Bone marrow (tissue), 2 donors: ENCODE measurements at regions not wholly inside any gene's neighbourhood (a gene's known extent, or its start where the extent isn't known, plus 50 kb on each side); places are given as distances from the start of the nearest gene placed in this dataset.

Source experiments
- DNase-seq, 2 donors: peaks; one replicate each; lab custom pipeline; 2025; lab: John Stamatoyannopoulos, UW

DNA sequence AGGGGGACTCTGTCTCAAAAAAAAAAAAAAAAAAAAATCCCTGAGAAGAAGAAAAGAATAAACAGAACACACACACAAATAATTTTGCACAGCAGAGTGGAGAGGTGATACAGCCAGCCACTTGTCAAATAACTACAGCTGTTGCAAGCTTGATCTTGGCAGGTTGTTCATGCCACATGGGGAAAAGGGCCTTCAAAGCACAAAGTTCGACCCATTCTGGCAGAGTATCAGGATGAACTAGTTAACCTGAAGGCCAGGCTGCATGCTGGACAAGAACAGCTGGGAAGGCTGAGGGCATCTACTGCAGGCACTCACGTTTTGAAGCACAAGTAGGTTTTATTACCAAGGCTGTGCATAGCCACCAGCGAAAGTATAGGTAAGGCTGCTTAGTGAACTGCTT, 104.1 kb downstream of the KCTD15 start:
- DNase-seq, result no peak

GRCh38 chr19:33902395-33902794, 105.7 kb downstream of the KCTD15 start:
- DNase-seq, result no peak

DNA sequence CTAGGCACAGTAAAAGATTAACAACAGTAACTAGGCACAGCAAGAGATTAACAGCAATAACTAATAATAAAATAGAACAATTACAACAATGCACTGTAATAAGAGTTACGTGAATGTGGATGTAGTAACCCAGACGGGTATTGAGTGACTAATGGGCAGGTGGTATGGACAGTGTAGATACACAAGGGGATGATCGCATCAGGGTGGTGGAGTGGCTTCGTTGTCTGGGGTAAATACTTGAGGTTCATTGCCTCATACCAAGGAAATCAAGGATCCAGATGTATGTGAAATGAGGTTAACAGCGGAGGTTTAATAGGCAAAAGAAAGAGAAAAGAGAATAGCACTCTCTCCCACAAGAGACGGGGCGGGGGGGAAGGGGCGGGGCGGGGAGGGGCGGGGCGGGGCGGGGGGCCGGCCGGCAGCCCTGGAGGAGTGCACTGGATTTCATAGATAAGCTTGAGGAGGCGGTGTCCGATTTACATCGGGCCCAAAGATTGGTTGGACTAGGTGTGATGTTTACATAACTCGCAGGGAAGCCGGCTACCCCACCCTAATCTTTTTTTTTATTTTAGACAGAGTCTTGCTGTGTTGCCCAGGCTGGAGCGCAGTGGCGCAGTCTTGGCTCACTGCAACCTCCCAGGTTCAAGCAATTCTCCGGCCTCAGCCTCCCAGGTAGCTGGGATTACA, 106.3 kb downstream of the KCTD15 start:
- DNase-seq, result no peak

DNA sequence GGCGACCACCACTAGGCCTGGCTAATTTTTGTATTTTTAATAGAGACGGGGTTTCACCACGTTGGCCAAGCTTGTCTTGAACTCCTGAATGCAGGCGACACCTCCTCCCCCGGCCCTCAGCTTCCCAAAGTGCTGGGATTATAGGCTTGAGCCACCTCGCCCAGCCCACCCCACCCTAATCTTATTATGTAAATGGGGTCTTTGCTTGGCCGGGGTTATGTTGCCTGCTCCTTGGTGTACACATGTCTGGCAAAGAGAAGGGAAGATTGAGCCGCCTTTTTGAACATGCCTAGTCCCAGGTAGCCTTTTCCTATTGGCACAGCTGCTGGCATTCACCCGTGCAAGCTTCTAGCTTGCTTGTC, 106.8 kb downstream of the KCTD15 start:
- no peak for DNase-seq

DNA sequence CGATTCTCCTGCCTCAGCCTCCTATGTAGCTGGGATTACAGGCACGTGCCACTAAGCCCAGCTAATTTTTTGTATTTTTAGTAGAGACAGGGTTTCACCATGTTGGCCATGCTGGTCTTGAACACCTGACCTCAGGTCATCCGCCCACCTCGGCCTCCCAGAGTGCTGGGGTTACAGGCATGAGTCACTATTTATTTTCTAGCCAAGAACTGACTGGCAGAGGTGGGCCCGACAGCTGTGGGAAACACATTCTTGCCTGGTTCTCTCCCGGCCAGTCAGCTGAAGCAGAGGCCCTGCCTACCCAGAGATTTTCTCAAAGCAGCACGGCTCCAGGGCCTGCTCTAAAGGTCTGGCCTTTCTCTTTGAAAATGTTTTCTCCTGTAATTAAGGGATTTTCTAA, 108.0 kb downstream of the KCTD15 start:
- DNase-seq, result no peak

GRCh38 chr19:33905473-33905936, 108.8 kb downstream of the KCTD15 start:
- no peak for DNase-seq

DNA sequence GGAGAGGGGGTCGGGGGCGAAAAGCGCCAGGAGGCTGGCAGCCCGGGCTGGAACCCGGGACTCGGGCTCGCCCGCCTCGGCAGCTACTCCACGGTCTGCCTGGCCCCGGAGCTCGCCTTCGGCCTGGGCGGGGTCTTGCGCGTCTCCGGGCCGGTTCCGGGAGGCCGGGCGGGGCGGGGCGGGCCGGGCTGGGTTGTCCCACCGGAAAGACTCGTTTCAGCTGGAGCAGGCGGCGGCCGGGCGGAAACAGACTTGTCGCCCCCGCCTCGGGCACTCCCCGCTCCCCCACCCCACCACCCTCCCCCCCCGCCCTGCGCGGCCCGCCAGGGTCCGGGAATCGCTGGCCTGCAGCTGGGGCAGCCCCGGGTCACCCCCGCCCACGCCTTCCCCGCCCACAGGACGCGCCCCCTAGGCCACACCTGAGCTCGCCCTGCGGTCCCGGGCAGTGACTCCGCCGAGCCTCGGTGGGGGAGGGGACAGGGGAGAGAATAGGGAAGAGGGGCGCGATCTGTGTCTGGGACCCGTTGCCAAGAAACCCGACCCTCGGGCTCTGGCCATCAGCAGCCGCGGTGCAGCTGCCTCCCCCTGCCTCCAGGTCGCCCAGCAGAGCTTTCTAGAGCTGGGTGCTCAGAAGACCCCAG, 109.4 kb downstream of the KCTD15 start:
- DNase-seq, result no peak

DNA sequence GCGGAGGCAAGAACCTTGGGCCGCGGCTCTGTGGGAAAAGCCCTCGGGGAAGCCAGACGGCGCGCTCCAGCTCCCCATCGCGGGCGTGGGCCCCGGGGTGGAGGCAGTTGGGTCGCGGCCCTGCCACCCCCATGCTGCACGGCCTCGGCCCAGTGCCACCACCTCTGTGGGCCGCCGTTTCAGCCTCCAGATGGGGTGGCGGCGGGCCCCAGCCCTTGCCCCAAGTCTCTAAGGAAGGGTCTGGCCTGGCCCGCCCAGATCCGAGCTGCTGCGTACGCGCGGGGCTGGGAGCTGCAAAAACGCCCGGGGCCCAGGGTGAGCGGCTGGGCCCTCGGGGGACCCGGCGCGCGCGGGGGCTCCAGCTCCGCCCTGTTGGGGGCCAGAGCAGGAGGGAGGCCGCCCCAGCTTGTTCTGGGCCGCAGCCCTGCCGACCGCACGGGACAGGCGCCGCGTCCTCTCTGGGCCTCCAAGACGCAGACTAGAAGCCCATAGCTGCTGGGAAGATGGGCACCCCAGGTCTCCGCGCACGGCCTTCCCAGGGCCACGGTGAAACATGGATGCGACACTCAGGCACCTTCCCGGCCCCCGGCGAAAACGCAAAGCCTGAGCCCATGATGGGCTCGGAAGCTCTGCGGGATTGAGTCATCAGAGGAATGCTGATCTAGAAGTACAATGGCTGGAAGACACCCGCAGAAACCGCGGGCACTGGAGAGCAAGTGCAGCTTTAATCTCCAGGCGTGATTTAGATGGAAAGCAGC, 110.1 kb downstream of the KCTD15 start:
- no peak for DNase-seq

GRCh38 chr19:33910922-33911321, 114.3 kb downstream of the KCTD15 start:
- DNase-seq, result no peak

DNA sequence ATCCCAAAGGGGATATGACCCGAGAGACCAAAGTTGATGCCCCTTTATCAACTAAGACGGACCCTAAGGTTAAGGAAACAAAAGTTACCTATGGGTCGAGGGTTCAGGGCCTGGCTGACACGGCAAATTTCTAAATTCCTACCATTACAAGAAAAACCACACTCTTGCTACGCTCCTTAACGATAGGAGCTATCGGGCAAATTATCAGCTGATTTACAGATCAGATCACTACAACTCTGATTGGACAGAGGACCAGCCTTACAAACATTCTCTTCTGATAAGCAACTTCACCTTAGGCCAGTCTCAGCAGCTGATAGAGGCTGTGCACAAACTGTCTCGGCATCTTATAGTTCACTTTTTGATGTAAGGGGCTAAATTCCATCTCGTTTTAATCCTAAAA, 117.9 kb downstream of the KCTD15 start:
- no peak for DNase-seq

- no peak for DNase-seq
Observed at GRCh38 chr19:33916792-33917191, 120.1 kb downstream of the KCTD15 start.

- no peak for DNase-seq
Observed at GRCh38 chr19:33919291-33919690, 122.6 kb downstream of the KCTD15 start.

GRCh38 chr19:33921165-33921564, 124.5 kb downstream of the KCTD15 start:
- DNase-seq, result no peak

DNA sequence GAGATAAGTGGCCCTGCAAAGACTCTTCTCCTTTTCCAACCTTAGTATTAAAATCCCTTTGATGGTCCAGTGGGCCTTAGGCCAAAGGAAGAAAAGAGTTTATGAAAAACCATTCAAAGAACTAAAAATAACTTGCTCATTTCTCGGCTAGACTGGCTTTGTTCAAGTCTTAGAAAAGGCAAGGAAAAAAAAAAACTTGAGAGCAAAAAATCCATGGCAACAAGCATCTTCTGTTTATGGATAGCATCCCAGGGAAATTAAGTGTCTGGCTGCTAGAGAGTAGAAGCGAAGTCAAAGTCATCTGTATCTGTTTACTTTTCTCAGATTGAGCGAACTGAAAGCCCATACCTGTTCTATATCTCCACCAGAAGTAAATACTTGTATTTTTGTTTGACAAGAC, 129.6 kb downstream of the KCTD15 start:
- no peak for DNase-seq

DNA sequence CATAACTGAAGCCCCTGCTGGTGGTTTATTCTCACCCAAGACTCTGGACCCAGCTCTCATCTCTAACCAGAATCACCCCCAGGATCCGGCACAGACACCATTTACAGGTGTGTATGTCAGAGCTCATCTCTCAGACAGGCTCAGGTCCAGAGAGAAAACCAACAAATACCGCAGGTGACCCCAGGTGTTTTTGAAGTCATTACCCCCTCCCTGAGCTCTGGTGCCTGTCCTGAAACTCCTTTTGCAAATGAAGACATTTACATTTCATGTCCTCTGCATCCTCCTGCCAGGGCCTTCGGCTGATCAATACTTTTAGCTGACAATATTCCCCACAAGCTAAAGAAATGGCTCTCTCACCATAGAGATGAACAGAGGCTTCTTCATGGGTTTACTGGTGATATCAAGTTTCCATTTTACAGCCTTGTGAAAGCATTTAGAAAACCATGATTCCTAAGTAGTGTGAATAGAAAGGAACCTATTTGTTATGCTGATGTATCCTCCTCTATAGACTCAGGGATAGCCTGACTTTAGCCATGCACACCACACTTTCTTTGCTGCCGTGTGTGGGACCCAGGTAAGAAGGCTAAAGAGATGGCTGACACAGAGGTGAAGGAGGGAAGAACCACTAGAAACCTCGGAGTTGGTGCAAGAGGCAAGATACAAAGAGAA, 131.3 kb downstream of the KCTD15 start:
- DNase-seq, result no peak

DNA sequence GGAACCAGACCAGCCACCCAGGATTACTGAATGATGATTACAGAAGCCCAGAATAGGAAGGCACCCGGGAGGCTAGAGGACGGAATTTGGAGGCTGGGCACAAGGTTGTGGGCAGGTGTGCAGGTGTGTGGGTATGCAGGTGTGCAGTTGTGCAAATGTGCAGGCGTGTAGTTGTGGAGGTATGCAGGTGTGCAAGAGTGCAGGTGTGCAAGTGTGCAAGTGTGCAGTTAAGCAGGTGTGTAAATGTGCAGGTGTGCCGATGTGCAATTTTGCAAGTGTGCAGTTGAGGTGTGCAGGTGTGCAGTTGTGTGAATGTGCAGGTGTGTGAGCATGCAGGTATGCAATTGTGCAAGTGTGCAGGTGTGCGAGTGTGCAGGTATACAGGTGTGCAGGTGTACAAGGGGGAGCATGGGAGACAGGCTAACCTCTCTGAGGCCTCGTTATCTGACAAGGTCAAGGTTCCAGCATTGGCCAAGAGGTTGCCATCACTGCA, 131.8 kb downstream of the KCTD15 start:
- DNase-seq, result no peak

DNA sequence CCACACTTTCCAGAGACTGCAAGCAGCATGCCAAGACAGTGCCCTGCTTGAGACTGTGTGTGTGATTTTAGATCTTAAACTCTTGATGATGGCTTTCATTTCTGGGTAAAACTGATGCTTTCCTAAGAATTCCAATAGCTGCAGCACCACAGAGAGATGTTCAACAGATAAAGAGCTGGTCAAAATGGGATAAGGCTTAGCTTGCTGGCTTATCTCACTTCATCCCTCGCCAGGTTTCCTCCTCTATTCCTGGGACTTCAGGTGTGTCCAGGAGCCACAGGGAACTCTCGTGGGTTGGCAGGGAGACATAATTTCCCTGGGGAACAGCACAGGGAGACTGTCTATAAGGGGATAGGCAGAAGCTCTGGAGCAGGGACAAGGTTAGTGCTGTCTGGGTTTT, 137.3 kb downstream of the KCTD15 start:
- no peak for DNase-seq

DNA sequence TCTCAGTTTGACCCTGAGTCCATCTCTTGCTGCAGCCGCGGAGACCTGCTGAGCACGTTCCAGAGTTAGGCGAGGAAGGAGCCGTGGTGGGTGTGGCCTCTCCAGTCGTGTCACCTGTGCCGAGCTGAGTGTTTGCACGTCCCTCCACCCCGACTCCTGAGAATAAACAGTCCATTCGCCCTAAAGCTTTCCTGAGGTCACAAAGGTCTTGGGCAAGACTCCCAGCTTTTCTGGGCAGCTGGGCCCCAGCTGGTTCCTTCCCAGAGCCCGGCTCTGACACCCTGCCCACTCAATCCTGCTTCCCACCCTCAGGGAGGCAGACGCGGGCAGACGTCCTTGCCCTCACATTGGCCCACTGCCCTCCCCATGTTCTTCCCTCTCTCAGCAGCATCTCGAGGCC, 142.2 kb downstream of the KCTD15 start:
- DNase-seq, result no peak

- no peak for DNase-seq
Observed at GRCh38 chr19:33941133-33941532, 144.5 kb downstream of the KCTD15 start.

- DNase-seq, result no peak
Observed at GRCh38 chr19:33946535-33947264, 150.0 kb downstream of the KCTD15 start.

DNA sequence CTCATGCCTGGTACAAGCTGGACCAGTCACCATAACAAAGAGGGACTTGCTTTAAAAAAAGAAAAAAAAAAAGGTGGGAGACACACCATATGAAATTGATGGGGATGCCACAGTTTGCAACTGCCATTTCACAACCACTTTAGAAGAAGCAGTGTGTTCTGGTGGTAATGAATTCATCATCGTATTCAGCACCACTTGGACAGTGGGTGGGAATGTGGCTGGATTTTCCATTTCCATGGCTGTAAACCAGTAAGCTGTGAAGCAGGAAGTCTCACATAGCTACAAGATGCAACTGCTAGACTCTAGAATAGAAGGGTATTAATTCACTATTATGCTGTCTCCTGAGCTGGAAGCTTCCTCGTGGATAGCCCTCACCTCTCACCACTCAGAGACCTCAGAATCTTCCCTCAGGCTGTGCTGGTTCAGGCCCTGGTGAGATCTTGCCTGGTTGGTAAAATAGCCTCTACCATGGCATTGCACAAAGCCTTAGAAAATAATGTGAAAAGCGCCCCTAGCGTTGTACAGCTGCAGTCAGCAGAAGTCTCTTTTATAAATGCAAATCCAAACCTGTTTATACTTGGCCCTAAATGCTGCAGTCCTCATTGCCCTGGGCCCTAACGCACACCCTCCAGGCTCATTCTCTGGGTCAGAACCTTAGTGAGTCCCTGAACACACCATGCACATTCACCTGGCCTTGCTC, 150.7 kb downstream of the KCTD15 start:
- DNase-seq, result no peak
